SU-DHL-6 (cell line): ENCODE measurements at regions not wholly inside any gene's neighbourhood (a gene's known extent, or its start where the extent isn't known, plus 50 kb on each side); places are given as distances from the start of the nearest gene placed in this dataset.
A peak's percentile ranks its signal among the peaks of the same experiment; 100 is the strongest.

ENCODE experiments used
- H2AFZ ChIP-seq: fragments of 200-600 bp; sonication (generic); 2 replicates; pipeline ENCODE4 v1.6.1; 2014; ENCODE audit warnings: low read depth, mild to moderate bottlenecking, moderate library complexity, mixed read lengths, antibody characterized with exemption, low read length; ENCODE audit not compliant: severe bottlenecking
- H3F3A ChIP-seq: fragments of 200-600 bp; shearing (Covaris generic); 2 replicates; pipeline ENCODE4 v1.6.0; 2016; ENCODE audit warnings: antibody characterized with exemption, mild to moderate bottlenecking; ENCODE audit not compliant: insufficient read depth
- H3K27ac ChIP-seq: fragments of 200-600 bp; sonication (generic); 2 replicates; pipeline ENCODE4 v1.5.1; 2016; ENCODE audit warnings: low read depth, mild to moderate bottlenecking, low read length, moderate library complexity, mixed read lengths
- H3K27me3 ChIP-seq: fragments of 200-600 bp; sonication (generic), shearing (Covaris generic); 2 replicates; pipeline ENCODE4 v1.6.0; 2014; ENCODE audit warnings: mild to moderate bottlenecking, low read length
- H3K36me3 ChIP-seq: fragments of 200-600 bp; sonication (generic); 2 replicates; pipeline ENCODE4 v1.6.1; 2014; ENCODE audit warnings: mild to moderate bottlenecking, low read length, mixed read lengths
- H3K4me2 ChIP-seq: fragments of 300-600, 200-600 bp; shearing (Covaris generic), sonication (generic); 2 replicates; pipeline ENCODE4 v1.6.0; 2014; ENCODE audit warnings: low read length, low read depth, mild to moderate bottlenecking; ENCODE audit not compliant: poor library complexity, severe bottlenecking
- H3K4me3 ChIP-seq: fragments of 200-600 bp; sonication (generic); 2 replicates; pipeline ENCODE4 v1.5.1; 2014; ENCODE audit warnings: antibody characterized with exemption, low read length, mild to moderate bottlenecking, mixed read lengths; ENCODE audit not compliant: insufficient read depth, poor library complexity, severe bottlenecking
- H3K79me2 ChIP-seq: fragments of 200-600 bp; sonication (generic); 2 replicates; pipeline ENCODE4 v1.6.1; 2014; ENCODE audit warnings: mild to moderate bottlenecking, low read length, moderate library complexity; ENCODE audit not compliant: insufficient read depth
- H3K9ac ChIP-seq: fragments of 200-600 bp; sonication (generic); 2 replicates; pipeline ENCODE4 v1.7.0; 2014; ENCODE audit warnings: mild to moderate bottlenecking, low read length
- H3K9me2 ChIP-seq: fragments of 200-600 bp; sonication (generic); replicated peaks from 2 replicates; pipeline ENCODE4 v1.6.1; 2014; ENCODE audit warnings: low read length; ENCODE audit not compliant: insufficient read depth
- H3K9me3 ChIP-seq: fragments of 200-600 bp; sonication (generic); 2 replicates; pipeline ENCODE4 v1.6.1; 2014; ENCODE audit warnings: low read length, mixed read lengths; ENCODE audit not compliant: insufficient read depth
- H4K20me1 ChIP-seq: fragments of 200-600 bp; sonication (generic); 2 replicates; pipeline ENCODE4 v1.6.1; 2014; ENCODE audit warnings: low read depth, mild to moderate bottlenecking, antibody characterized with exemption, low read length, moderate library complexity, mixed read lengths
- CTCF ChIP-seq: fragments of 200-600 bp; sonication (generic); IDR thresholded peaks from one replicate; pipeline ENCODE4 v1.5.1; 2017; ENCODE audit warnings: antibody characterized with exemption, mild to moderate bottlenecking, low read length, moderate library complexity; ENCODE audit not compliant: insufficient read depth, poor library complexity, severe bottlenecking
- EZH2phosphoT487 ChIP-seq: fragments of 200-600 bp; sonication (generic), shearing (Covaris generic); conservative IDR thresholded peaks from 2 replicates; pipeline ENCODE4 v1.6.1; 2018; ENCODE audit warnings: mild to moderate bottlenecking, antibody characterized with exemption, low read length, moderate library complexity, mixed read lengths

- Histone ChIP-seq H3K9me3 (no peaks in the 10 kb centered on the region), H3K4me2 (no peak overlapping the region), H3K9ac (no peak overlapping the region), H3K4me3 (no peak overlapping the region), H4K20me1 (no peaks in the 10 kb centered on the region), H3K27me3 (no peaks in the 10 kb centered on the region), H3F3A (peaks cover 19% of the 10 kb centered on the region), H3K36me3 (no peaks in the 10 kb centered on the region), H3K27ac (no peak overlapping the region), H2AFZ (no peak overlapping the region), H3K9me2 (no peaks in the 10 kb centered on the region), H3K79me2 (no peaks in the 10 kb centered on the region)
- TF ChIP-seq CTCF: no peak
- TF ChIP-seq EZH2phosphoT487: no peak
Observed at GRCh38 chr6:156639009-156639721, 138.0 kb upstream of the ARID1B start.

- Histone ChIP-seq H4K20me1 (no peaks in the 10 kb centered on the region), H3K9ac (no peak overlapping the region), H3K79me2 (no peaks in the 10 kb centered on the region), H3K4me2 (no peak overlapping the region), H3K27ac (peak overlapping the region; percentile 95), H2AFZ (no peak overlapping the region), H3F3A (peaks cover 19% of the 10 kb centered on the region), H3K27me3 (no peaks in the 10 kb centered on the region), H3K36me3 (no peaks in the 10 kb centered on the region), H3K9me2 (no peaks in the 10 kb centered on the region), H3K4me3 (no peak overlapping the region), H3K9me3 (no peaks in the 10 kb centered on the region)
- TF ChIP-seq CTCF (no peak), EZH2phosphoT487 (no peak)
Observed at GRCh38 chr6:156638581-156638980, 138.6 kb upstream of the ARID1B start.

- H3K9ac ChIP-seq: peak overlapping the region; percentile 51
- peak overlapping the region; percentile 95 for H3K27ac ChIP-seq
- H2AFZ ChIP-seq: peak overlapping the region; percentile 97
- no peaks in the 10 kb centered on the region for H4K20me1 ChIP-seq
- H3F3A ChIP-seq: peaks cover 19% of the 10 kb centered on the region
- no peaks in the 10 kb centered on the region for H3K27me3 ChIP-seq
- peak overlapping the region; percentile 61 for H3K4me2 ChIP-seq
- no peaks in the 10 kb centered on the region for H3K9me3 ChIP-seq
- H3K9me2 ChIP-seq: no peaks in the 10 kb centered on the region
- no peak for TF ChIP-seq CTCF
- no peak for TF ChIP-seq EZH2phosphoT487
- H3K4me3 ChIP-seq: peak overlapping the region; percentile 4
- H3K36me3 ChIP-seq: no peaks in the 10 kb centered on the region
- no peaks in the 10 kb centered on the region for H3K79me2 ChIP-seq
Observed at GRCh38 chr6:156634951-156635371, 142.2 kb upstream of the ARID1B start.
